ENCODE measurements at regions not wholly inside any gene's neighbourhood (a gene's known extent, or its start where the extent isn't known, plus 50 kb on each side); places are given as distances from the start of the nearest gene placed in this dataset.
A peak's percentile ranks its signal among the peaks of the same experiment; 100 is the strongest.

GRCh38 chr14:101412739-101413138, 148.6 kb upstream of the DIO3 start (continued):
- TF ChIP-seq RCOR2 (CRISPR knock-in tag; IDR thresholded peaks at IDR 0.05) = peak; percentile 67
- peak; percentile 97 for TF ChIP-seq ARID5B (CRISPR knock-in tag; IDR thresholded peaks at IDR 0.05)
- TF ChIP-seq MTA1 (CRISPR knock-in tag; IDR thresholded peaks at IDR 0.05; ENCODE audit: borderline replicate concordance) = no peak
- peak; percentile 97 for TF ChIP-seq ZNF609 (CRISPR knock-in tag; IDR thresholded peaks at IDR 0.05; ENCODE audit: borderline replicate concordance)
- TF ChIP-seq ZNF367 (CRISPR knock-in tag; IDR thresholded peaks at IDR 0.05; ENCODE audit: borderline replicate concordance) = no peak
- peak; percentile 98 for TF ChIP-seq RARA (CRISPR knock-in tag; IDR thresholded peaks at IDR 0.05)
- 0 out of 2 replicates have a peak, but pooled peaks have one; percentile 54 for TF ChIP-seq ZNF816 (CRISPR knock-in tag; IDR thresholded peaks at IDR 0.05; ENCODE audit: borderline replicate concordance)
- TF ChIP-seq ZNF251 (CRISPR knock-in tag; IDR thresholded peaks at IDR 0.05) = no peak
- TF ChIP-seq SOX5 (CRISPR knock-in tag; IDR thresholded peaks at IDR 0.05; ENCODE audit: borderline replicate concordance) = peak; percentile 77; the same call in 1 of the 2 replicates
- TF ChIP-seq ZNF543 (CRISPR knock-in tag; IDR thresholded peaks at IDR 0.05) = no peak
- TF ChIP-seq MAFG (CRISPR knock-in tag; IDR thresholded peaks at IDR 0.05) = no peak
- TF ChIP-seq, protein P1, sequence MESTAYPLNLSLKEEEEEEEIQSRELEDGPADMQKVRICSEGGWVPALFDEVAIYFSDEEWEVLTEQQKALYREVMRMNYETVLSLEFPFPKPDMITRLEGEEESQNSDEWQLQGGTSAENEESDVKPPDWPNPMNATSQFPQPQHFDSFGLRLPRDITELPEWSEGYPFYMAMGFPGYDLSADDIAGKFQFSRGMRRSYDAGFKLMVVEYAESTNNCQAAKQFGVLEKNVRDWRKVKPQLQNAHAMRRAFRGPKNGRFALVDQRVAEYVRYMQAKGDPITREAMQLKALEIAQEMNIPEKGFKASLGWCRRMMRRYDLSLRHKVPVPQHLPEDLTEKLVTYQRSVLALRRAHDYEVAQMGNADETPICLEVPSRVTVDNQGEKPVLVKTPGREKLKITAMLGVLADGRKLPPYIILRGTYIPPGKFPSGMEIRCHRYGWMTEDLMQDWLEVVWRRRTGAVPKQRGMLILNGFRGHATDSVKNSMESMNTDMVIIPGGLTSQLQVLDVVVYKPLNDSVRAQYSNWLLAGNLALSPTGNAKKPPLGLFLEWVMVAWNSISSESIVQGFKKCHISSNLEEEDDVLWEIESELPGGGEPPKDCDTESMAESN (CRISPR knock-in tag; conservative IDR thresholded peaks at IDR 0.05) = no peak
- TF ChIP-seq CREB1 (IDR thresholded peaks at IDR 0.05) = peak; percentile 66; the same call in 1 of the 2 replicates
- no peak for TF ChIP-seq CREB1 (CRISPR knock-in tag; IDR thresholded peaks at IDR 0.05)
- peak; percentile 45; the same call in 1 of the 2 replicates for TF ChIP-seq SIX4 (CRISPR knock-in tag; IDR thresholded peaks at IDR 0.05)
- TF ChIP-seq FOXA3 (CRISPR knock-in tag; IDR thresholded peaks at IDR 0.05) = peak; percentile 94
- TF ChIP-seq TOPORS (CRISPR knock-in tag; IDR thresholded peaks at IDR 0.05) = no peak
- TF ChIP-seq GATAD1 (CRISPR knock-in tag; IDR thresholded peaks at IDR 0.05) = peak; percentile 49; the same call in 1 of the 2 replicates
- TF ChIP-seq, protein P2, sequence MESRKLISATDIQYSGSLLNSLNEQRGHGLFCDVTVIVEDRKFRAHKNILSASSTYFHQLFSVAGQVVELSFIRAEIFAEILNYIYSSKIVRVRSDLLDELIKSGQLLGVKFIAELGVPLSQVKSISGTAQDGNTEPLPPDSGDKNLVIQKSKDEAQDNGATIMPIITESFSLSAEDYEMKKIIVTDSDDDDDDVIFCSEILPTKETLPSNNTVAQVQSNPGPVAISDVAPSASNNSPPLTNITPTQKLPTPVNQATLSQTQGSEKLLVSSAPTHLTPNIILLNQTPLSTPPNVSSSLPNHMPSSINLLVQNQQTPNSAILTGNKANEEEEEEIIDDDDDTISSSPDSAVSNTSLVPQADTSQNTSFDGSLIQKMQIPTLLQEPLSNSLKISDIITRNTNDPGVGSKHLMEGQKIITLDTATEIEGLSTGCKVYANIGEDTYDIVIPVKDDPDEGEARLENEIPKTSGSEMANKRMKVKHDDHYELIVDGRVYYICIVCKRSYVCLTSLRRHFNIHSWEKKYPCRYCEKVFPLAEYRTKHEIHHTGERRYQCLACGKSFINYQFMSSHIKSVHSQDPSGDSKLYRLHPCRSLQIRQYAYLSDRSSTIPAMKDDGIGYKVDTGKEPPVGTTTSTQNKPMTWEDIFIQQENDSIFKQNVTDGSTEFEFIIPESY (CRISPR knock-in tag; IDR thresholded peaks at IDR 0.05) = no peak
- TF ChIP-seq TCF7 (IDR thresholded peaks at IDR 0.05; ENCODE audit: low read depth) = peak; percentile 92
